ENCODE measurements at regions not wholly inside any gene's neighbourhood (a gene's known extent, or its start where the extent isn't known, plus 50 kb on each side); places are given as distances from the start of the nearest gene placed in this dataset.

DNA sequence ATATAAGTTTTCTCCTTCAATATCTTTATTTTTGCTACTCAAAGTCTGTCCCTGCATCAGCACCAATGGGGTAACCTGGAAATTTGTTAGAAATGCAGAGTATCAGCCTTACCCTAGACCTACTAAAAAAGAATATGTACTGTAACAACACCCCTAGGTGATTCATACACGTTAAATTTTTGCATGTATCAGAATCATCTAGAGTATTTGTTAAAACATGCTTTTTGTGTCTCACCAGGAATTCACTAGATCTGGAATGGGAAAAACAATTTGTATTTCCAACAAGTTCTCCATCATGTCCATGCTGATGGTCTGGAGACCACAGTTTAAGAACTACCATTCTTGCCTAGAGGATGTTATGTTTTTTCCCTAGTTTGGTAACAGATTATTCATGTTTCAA lies 196.0 kb upstream of the EDNRA start:
- no peak for TF ChIP-seq POLR2A (IDR thresholded peaks at IDR 0.05; ENCODE audit: low read depth, low read length)
- TF ChIP-seq TAF1 (IDR thresholded peaks at IDR 0.05; ENCODE audit: borderline replicate concordance, low read depth, low read length), result no peak
- TF ChIP-seq POLR2AphosphoS5 (IDR thresholded peaks at IDR 0.05; ENCODE audit: low read depth, low read length), result no peak

All from GM12892 (cell line).